ENCODE measurements at regions not wholly inside any gene's neighbourhood (a gene's known extent, or its start where the extent isn't known, plus 50 kb on each side); places are given as distances from the start of the nearest gene placed in this dataset.
"Not testable (repeated sequence)": the region's sequence is repeated elsewhere in the genome, so short reads cannot be mapped to it uniquely, and the experiment has no call there.

DNA sequence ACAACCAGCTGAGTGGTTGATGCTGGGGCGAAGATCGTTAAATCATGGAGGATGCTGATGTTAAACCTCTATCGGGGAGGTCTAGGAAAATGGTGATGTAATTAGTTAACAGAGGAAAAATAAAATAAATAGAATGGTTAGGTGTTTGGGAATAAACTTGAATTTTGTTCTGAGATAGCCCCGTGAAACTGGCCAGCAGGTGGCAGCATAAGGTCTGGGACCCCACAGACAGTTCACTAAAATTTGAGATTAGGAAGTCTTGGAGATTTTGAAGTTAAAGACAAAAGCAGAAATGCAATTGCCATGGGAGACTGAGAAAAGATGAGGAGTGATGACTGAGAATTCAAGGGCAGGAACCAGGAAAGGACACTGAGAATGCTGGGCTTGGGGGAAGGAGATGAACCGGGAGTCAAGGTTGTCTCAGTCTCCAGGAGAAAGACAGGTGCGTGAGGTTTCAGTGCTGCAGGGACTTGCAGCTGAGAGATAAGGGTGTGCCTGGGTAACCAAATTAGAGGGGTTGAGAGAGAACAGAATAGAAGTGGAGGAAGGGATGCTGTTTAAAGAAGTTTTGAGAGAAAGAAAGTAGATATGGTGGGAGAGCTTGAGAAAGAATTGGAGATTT, 248.0 kb downstream of the ZNF92 start:
- DNase-seq (ENCODE audit: low spot score), result peak; percentile 6

DNA sequence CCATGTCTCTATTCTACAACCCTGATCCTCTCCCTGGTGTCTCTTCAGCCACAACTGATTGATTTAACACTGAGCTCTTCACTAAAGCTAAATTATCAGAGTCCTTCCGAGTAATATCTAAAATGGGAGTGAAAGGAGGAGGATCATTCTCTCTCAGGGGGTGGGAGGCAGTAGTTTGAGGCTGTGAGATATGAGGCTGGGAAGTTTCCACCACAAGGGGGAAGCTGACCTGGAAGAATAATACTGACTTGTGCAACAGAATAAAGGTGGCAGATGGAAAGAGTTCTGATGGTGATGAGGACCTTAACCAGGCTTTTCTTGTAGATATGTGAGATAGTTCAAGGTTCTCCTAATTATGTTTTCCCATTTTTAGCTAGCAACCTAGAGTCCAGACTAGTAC, 241.6 kb upstream of the VKORC1L1 start:
- DNase-seq (ENCODE audit: low spot score), result not testable (repeated sequence)

DNA sequence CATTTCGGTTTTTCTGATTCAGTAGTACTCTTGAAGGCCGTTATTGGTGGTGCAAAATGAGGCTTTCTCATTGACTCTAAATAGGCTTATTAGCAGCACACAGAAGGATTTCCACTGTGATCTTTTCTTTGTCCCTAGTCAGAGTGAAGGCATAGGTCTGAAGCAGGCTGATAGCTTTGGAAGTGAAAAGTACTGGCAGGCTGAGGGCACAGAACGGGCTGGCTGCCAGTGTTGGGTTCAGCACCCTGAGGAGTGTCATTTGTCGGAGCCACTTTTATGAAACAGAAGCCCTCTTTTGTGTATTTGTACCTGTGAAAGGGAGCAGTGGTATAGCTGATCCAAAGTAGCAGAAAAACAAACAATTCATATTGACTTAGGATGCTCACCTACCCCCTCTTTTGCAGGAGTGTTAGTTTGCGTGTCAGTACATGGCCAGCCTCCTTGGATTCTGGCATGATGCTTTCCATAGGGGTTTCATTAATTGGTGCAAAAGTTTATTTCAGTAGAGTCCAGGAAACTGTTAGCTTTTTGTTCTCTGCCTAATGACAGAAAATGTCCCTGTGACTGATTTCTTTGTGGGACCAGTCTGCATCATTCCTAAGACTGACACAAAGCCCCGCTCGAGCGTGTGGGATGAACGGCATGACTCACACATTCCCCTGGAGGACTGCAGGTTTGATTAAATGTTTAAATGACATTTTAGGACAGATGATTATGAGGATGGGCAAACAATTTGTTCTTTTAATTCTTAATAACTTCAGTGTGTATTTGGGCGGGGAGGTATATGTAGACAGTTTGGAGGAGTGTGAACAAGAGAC, 239.1 kb upstream of the VKORC1L1 start:
- DNase-seq (ENCODE audit: low spot score), result not testable (repeated sequence)

DNA sequence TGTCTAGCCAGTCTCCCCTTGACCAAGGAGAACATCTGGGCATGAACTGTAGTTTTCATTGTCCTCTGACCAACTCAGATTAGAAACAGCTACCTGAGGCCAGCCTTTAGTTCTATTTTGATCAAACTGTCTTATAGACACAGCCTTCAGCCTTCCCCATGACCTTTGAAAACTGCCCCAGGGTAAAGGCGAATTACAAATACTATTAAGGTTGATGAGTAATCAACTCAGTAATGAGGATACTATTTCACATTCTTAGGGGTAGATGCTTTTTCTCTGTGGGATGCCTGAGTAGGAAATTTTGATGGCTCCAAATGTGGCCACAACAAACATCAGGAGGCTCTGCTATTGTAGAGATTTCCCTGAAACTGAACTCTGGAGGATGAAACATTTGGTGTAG, 234.0 kb upstream of the VKORC1L1 start:
- DNase-seq (ENCODE audit: low spot score), result not testable (repeated sequence)

DNA sequence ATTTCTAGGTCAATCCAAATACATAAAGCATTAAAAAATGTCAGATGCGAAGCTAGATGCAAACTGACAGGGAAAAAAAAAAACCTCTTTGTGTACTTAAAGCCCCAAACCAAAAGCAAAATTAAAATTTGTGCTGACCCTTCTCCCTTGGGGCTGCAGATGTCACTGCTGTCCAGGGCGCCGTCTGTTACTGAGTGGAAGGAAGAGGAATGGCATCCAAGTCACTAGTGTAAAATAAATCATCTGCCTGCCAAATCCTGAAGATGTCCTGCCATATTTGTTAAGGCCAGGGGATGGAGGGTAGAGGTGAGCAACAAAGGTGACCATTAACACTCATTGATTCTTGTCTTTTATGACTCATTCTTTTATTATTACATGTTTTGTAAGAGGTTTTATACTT, 233.2 kb upstream of the VKORC1L1 start:
- DNase-seq (ENCODE audit: low spot score), result not testable (repeated sequence)

DNA sequence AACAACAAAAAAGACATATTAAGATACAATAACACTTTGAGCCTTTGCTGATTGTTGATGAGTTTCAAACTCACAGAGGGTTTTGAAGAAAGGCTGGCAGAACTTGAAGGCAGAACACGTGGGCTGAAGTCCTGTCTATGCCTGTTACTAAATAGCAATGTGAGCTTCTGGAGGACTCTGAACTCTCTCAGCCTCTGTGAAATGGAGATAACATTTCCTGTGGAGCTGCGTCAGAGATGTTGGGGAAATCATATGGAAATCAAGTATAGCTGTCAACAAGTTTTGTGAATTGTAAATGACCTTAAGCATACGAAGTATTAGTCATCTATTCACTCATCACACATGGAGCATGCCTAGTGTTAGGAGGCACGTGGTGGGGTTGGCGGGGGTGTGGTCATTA, 229.4 kb upstream of the VKORC1L1 start:
- DNase-seq (ENCODE audit: low spot score), result not testable (repeated sequence)

DNA sequence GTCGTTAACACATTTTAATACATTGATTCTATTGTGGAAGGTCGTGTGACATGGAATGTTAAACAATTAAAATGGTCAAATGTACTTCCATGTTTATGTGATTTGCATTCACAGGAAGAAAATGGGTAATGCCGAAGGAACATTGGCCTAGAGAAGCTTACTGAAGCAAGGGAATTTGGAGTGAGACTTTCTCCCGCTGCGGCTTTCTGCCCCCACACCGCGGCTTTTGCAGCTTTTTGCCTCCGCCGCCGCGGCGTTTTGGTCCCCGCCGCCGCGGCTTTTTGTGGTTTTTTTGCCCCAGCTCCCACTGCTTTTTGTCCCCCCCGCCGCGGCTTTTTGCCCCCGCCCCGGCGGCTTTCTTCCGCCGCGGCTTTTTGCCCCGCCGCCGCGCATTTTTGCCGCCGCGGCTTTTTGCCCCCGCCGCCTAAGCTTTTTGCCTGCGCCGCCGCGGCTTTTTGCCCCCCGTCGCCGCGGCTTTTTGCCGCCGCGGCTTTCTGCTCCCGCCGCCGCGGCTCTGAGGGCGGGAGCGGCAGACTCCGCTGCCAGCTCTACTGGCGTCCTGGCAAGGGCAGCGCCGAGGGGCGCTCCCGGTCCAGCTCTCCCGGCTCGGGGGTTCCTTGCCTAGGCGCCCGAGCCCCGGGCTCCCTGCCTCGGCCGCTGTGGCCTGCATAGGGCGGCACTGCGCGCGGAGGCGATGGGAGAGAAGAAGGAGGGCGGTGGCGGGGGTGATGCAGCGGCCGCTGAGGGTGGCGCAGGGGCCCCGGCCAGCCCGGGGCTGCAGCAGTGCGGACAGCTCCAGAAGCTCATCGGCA, 225.5 kb upstream of the VKORC1L1 start:
- DNase-seq (ENCODE audit: low spot score), result not testable (repeated sequence)

DNA sequence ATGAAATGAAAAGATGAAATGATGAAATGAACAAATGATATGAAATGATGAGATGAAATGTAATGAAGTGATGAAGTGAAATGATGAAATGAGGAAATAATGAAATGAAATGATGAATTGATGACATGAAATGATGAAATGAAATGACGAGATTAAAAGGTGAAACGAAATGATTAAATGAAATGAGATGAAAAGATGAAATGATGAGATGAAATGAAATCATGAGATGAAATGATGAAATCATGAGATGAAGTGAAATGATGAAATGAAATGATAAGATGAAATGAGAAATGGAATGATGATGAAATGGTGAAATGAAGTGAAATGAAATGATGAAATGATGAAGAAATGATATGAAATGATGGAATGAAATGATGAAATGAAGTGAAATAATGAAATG, 221.7 kb upstream of the VKORC1L1 start:
- not testable (repeated sequence) for DNase-seq (ENCODE audit: low spot score)

DNA sequence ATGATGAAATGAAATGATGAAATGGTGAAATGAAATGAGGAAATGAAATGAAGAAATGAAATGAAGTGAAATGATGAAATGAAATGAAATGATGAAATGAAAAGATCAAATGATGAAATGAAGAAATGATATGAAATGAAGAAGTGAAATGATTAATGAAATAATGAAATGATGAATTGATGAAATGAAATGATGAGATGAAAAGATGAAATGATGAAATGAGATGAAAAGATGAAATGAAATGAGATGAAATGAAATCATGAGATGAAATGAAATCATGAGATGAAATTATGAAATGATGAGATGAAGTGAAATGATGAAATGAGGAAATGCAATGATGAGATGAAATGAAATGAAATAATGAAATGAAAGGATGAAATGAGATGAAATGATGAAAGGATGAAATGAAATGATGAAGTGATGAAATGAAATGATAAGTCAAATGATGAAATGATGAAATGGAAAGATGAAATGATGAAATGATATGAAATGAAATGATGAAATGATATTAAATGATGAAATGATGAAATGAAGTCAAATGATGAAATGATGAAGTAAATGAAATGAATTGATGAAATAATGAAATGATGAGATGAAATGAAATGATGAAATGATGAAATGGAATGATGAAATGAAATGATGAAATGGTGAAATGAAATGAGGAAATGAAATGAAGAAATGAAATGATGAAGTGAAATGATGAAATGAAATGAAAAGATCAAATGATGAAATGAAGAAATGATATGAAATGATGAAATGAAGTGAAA, 220.9 kb upstream of the VKORC1L1 start:
- not testable (repeated sequence) for DNase-seq (ENCODE audit: low spot score)

DNA sequence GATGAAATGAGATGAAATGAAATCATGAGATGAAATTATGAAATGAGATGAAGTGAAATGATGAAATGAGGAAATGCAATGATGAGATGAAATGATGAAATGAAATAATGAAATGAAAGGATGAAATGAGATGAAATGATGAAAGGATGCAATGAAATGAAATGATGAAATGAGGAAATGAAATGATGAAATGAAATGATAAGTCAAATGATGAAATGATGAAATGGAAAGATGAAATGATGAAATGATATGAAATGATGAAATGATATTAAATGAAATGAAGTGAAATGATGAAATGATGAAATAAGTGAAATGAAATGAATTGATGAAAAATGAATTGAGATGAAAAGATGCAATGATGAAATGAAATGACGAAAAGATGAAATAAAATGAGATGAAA, 220.2 kb upstream of the VKORC1L1 start:
- not testable (repeated sequence) for DNase-seq (ENCODE audit: low spot score)

DNA sequence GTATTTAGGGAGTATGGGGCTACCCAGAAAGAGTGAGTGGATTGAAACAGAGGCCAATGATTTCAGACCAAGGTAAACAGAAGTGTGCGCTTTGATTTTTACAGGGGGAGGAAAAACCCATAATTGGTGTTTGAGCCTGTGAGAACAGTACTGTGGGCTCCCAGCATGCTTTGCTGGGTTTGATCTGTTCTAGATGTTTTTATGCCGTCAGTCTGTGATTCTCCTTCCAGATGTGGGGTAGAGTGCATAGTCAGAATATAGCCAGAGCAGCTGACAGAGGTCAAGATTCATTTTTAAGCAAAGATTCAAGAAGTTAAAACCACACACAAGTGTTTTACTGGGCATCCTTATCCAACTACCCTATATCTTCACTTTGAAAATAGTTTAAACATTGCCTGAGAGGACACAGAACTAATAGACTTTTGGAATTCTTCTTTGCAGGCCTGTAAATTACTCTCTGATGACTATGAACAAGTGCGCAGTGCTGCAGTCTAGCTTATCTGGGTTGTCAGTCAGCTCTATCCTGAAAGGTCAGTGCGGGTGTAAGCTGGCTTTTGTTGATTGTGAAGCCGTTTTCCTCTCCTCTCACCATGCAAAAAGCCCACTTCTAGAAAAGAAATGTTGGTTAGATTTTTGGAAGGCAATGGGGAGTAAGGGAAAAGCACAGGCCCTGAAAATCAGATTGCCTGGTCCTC, 216.2 kb upstream of the VKORC1L1 start:
- not testable (repeated sequence) for DNase-seq (ENCODE audit: low spot score)

DNA sequence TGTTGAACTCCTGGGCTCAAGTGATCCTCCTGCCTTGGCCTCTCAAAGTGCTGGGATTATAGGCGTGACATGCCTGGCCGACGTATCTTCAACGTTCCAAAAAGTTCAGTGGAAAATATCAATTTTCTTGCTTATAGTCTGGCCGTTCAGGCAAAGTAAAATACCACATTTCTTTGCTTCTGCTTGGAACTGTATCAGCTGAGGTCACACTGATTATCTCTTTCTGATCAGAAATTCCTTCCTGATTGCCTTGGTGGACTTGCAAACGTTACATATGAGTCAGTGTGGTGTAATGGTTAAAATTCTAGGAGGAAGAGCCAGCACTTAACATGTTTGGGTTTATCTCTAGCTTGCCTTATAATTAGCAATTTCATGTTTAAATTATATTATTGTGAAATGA, 189.5 kb upstream of the VKORC1L1 start:
- not testable (repeated sequence) for DNase-seq (ENCODE audit: low spot score)

DNA sequence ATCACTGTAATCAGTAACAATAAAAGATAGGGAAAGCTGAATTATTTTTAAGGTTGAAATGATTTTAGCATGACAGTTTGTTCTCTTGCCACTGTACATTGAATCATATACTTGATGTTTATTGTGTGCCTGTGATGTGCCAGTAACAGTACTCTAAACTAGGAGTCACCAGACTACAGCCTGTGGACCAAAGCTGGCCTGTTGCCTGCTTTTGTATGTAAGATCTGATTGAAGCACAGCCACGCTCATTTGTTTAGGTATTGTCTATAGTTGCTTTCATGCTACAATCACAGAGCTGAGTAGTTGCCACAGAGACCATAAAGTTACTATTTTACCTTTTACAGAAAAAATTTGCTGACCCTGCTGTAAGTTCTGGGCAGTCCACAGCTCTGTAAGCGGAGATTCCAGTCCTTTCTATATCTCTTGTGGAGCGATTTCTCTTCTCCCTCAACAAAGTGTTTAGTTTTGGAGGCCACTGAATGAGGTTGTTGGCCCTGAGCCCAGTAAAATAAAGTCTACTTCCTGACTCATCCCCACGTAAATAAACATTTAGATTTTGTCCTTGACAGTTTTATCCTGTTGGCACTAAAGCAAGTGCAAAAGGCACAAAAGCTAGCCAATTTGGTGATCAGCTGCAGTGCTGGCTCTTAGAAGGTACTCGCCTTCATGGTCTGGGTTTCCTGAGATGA, 173.7 kb upstream of the VKORC1L1 start:
- DNase-seq (ENCODE audit: low spot score), result not testable (repeated sequence)

DNA sequence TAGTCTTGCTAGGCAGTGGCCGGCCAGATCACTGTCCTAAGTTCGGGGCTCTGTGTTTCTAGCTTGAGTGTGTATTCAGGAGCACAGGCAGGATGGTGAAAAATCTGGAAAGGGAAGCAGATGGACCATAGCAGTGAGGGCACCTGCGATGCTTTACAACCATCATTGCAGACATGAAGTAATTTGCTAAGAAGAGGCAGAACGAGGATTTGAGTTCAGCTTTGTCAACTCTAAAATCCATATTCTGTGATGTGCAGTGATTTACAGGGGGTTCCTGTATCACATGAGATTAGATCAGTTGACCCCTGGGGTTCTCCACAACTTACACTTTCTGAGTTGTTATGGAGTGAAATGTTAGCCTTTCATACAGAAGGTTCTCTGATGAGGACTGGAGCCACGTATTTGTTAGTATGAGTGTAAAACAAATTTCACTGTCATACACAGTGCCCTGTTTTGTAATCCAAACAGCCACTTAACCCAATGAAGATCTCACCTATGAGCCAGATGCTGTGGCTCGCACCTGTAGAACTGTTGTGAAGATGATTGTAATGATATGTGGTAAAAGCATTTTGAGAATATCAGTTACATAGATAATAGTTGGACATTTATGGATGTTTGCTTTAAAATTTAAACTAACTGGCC, 173.0 kb upstream of the VKORC1L1 start:
- not testable (repeated sequence) for DNase-seq (ENCODE audit: low spot score)

DNA sequence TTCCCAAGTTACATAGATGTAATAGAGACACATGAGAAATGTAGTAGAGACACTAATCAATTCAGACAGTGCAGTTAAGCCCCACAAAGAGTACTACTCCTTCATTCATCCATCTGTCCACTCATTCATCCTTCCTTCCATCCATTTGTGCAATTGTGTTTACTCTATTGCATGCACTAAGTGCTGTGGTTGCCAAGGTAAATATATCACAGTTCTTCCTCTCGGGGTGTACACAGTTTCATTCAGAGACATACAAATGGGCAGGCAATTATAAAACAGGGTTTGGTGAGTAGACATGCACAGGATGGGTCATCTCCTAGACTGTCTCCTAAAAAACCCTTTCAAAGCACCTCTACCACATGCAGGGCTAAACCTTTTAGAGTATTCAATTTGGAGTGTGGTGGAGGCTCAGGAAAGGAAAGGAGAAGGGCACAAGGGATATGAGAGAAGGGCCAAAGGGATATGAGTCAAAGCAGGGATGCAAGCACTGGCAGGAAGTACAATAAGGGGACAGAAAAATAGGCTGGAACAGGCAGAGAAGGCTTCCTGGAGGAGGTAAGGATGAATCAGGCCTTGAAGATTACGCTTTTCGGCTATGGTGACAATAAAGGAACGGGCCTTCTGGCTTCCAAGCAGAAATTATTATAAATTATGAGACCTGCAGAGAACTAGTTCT, 153.6 kb upstream of the VKORC1L1 start:
- not testable (repeated sequence) for DNase-seq (ENCODE audit: low spot score)

DNA sequence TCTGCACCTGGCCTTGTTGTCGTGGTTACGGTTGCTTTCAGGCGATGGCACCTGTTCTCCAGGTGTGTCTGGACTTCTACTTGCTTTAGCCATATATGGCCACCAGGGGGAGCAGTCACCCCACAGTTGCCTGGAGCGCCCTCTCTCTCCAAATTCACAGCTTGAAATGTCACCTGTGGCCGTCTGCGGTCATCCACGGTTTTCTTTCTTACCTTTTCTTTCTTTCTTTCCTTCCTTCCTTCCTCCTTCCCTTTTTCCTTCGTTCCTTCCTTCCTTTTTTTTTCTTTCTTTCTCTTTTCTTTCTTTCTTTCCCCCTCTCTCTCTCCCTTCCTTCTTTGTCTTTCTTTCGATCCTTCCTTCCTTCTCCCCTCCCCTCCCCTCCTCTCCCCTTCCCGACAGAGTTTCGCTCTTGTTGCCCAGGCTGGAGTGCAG, 150.5 kb upstream of the VKORC1L1 start:
- peak; percentile 41 for DNase-seq (ENCODE audit: low spot score)

DNA sequence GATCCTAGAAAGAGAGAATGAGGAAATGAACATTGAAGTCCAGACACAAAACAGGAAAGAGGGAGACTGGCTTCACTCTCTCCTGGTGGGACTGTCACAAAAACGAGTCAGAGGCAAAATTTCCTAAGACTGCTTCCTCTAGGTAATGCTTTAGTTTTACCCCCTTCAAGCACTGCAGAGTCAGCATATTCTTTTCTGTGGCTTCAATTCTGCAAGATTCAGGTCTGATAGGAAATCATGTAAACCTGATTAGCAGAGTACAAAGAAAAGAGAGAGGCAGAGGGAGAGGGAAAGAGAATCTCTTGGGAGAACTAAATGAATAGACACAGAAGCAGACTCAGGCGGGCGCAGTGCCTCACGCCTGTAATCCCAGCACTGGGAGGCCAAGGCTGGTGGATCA, 145.7 kb upstream of the VKORC1L1 start:
- DNase-seq (ENCODE audit: low spot score), result not testable (repeated sequence)

DNA sequence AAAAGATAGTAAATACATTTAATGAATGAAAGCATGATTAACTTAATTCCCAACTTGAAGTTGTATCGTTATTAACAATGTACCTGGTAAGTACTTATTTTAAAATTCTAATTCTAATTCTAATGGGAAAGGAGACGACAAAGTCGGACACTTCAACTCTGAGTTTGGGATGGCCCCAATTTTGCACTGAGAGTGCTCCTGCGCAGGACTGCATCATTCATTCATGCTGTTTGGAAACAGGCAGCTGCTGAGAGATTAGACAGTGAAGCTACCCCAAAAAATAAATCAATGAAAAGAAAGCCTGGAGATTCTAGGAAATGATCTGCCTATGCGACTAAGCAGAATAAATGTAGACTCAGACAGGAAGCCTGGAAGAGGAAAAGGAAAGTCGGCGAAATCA, 141.7 kb upstream of the VKORC1L1 start:
- DNase-seq (ENCODE audit: low spot score), result no peak

DNA sequence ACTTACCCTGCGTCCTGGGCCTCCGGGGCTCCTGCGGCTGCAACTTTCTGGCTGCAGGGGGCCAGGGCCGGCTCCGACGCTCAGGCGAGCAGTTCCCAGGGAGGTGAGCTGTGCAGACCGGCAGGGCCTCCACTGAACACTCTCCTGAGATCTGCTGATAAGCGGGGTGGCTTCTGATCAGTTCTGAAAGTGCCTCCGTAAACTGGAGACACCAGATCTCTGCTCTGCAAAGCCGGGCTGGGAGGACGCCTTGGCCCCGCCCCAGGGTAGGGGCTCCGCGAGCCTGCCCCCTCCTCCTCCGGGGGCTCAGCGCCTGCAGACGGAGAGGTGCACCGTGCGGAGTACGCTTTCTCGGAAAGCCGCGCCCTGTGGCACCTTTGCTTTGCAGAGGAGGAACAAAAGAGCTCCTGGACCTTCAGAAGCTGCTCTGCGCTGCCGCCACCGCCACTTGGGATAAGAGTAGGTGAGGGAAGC, 141.3 kb upstream of the VKORC1L1 start:
- DNase-seq (ENCODE audit: low spot score), result no peak

Data from A172 (cell line).